GM18867 (cell line): ENCODE measurements at regions not wholly inside any gene's neighbourhood (a gene's known extent, or its start where the extent isn't known, plus 50 kb on each side); places are given as distances from the start of the nearest gene placed in this dataset.

Experiments
- ATAC-seq: cut with Tn5 transposase; IDR thresholded peaks from one replicate; pipeline ENCODE4 v1.9.1; 2021; ENCODE audit warnings: mild to moderate bottlenecking, moderate library complexity; ENCODE audit not compliant: unreplicated experiment

- ATAC-seq, result no peak
These were observed 787.0 kb downstream of the TFAP2A start for GRCh38 chr6:9627916-9628315.

- ATAC-seq, result no peak
These were observed 790.9 kb downstream of the TFAP2A start for GRCh38 chr6:9623985-9624384.

GRCh38 chr6:9623228-9623832, 791.5 kb downstream of the TFAP2A start:
- ATAC-seq, result peak; percentile 65

GRCh38 chr6:9621276-9621675, 793.6 kb downstream of the TFAP2A start:
- no peak for ATAC-seq

GRCh38 chr6:9620687-9621086, 794.2 kb downstream of the TFAP2A start:
- no peak for ATAC-seq

GRCh38 chr6:9620263-9620662, 794.6 kb downstream of the TFAP2A start:
- peak; percentile 48 for ATAC-seq

GRCh38 chr6:9614778-9615177, 800.1 kb downstream of the TFAP2A start:
- ATAC-seq, result no peak

- ATAC-seq, result no peak
These were observed 802.4 kb downstream of the TFAP2A start for GRCh38 chr6:9612489-9612888.

GRCh38 chr6:9610620-9611415, 804.1 kb downstream of the TFAP2A start:
- ATAC-seq, result no peak

- ATAC-seq, result no peak
These were observed 808.3 kb downstream of the TFAP2A start for GRCh38 chr6:9606435-9607134.

- ATAC-seq, result no peak
These were observed 820.1 kb downstream of the TFAP2A start for GRCh38 chr6:9594746-9595145.

GRCh38 chr6:9593554-9593953, 821.3 kb downstream of the TFAP2A start:
- ATAC-seq, result no peak

- no peak for ATAC-seq
These were observed 831.0 kb downstream of the TFAP2A start for GRCh38 chr6:9583753-9584352.

GRCh38 chr6:9581155-9581554, 833.7 kb downstream of the TFAP2A start:
- ATAC-seq, result no peak

- ATAC-seq, result no peak
These were observed 838.4 kb downstream of the TFAP2A start for GRCh38 chr6:9576521-9576920.

GRCh38 chr6:9566096-9566495, 848.8 kb downstream of the TFAP2A start:
- no peak for ATAC-seq

GRCh38 chr6:9564021-9564420, 850.9 kb downstream of the TFAP2A start:
- no peak for ATAC-seq

- no peak for ATAC-seq
These were observed 851.3 kb downstream of the TFAP2A start for GRCh38 chr6:9563568-9563967.

- ATAC-seq, result no peak
These were observed 860.1 kb downstream of the TFAP2A start for GRCh38 chr6:9554806-9555205.

GRCh38 chr6:9554323-9554722, 860.6 kb downstream of the TFAP2A start:
- no peak for ATAC-seq

GRCh38 chr6:9553002-9553401, 861.9 kb downstream of the TFAP2A start:
- no peak for ATAC-seq

- no peak for ATAC-seq
These were observed 871.2 kb downstream of the TFAP2A start for GRCh38 chr6:9543649-9544048.
